PC-3 (cell line): ENCODE measurements at regions not wholly inside any gene's neighbourhood (a gene's known extent, or its start where the extent isn't known, plus 50 kb on each side); places are given as distances from the start of the nearest gene placed in this dataset.

ENCODE experiments used
- EZH2 ChIP-seq: fragments of 300-600 bp; sonication (generic); IDR thresholded peaks from one replicate; pipeline ENCODE4 v1.6.1; 2017; ENCODE audit warnings: antibody characterized with exemption, mild to moderate bottlenecking, low read length; ENCODE audit not compliant: unreplicated experiment
- EZH2phosphoT487 ChIP-seq: fragments of 300-600 bp; sonication (generic); IDR thresholded peaks from 2 replicates; pipeline ENCODE4 v1.6.1; 2018; ENCODE audit warnings: mild to moderate bottlenecking, antibody characterized with exemption, low read length, borderline replicate concordance
- TF ChIP-seq, protein P1 (sequence below): fragments of 300-600 bp; sonication (generic); conservative IDR thresholded peaks from 2 replicates; pipeline ENCODE4 v1.5.1; 2017; ENCODE audit warnings: antibody characterized with exemption, low read depth, mild to moderate bottlenecking, low read length

GRCh38 chr6:168209420-168209819 is 110.2 kb downstream of the DACT2 start:
- TF ChIP-seq, protein P1, sequence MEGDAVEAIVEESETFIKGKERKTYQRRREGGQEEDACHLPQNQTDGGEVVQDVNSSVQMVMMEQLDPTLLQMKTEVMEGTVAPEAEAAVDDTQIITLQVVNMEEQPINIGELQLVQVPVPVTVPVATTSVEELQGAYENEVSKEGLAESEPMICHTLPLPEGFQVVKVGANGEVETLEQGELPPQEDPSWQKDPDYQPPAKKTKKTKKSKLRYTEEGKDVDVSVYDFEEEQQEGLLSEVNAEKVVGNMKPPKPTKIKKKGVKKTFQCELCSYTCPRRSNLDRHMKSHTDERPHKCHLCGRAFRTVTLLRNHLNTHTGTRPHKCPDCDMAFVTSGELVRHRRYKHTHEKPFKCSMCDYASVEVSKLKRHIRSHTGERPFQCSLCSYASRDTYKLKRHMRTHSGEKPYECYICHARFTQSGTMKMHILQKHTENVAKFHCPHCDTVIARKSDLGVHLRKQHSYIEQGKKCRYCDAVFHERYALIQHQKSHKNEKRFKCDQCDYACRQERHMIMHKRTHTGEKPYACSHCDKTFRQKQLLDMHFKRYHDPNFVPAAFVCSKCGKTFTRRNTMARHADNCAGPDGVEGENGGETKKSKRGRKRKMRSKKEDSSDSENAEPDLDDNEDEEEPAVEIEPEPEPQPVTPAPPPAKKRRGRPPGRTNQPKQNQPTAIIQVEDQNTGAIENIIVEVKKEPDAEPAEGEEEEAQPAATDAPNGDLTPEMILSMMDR = no peak
- TF ChIP-seq EZH2 = no peak
- TF ChIP-seq EZH2phosphoT487 = no peak
